ENCODE measurements at regions not wholly inside any gene's neighbourhood (a gene's known extent, or its start where the extent isn't known, plus 50 kb on each side); places are given as distances from the start of the nearest gene placed in this dataset.
"Not testable (repeated sequence)": the region's sequence is repeated elsewhere in the genome, so short reads cannot be mapped to it uniquely, and the experiment has no call there.

DNA sequence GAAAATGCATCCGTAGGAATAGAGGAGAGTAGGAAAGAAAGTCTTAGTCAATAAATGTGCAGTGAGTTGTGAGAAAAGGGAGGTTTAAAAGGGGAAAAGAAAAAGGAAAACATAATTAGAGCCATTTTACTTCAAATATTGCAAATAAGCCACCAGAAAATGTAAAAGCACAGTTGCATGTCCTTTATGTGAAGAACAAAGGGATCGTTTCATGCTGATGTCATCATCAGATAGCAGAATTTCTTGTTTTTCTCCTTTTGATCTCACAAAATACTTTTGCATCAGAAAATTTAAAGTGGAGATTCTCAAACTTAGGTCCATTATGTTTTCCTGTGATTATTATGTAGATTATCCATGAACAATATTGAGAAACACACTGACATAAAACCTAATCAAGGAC is 166.7 kb downstream of the HAO1 start:
- DNase-seq (ENCODE audit: low read depth in 2 of 2), result no peak

DNA sequence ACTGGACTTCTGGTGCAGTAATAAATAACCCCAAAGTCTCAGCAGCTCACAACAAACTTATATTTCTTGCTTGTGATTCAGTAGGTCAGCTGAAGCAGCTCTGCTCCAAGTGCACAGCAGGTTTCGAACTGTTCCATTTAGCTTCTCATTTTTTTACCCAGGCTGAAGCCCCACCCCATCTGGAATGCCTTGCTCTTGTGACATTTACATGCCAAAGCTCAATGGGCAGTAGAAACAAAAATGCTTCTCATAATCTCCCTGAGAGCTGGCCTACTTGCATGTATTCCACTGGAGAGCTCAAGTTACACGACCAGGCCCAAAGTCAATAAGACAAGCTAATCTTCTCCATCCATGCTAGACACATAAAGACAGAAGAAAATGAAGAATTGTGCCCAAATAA is 165.2 kb downstream of the HAO1 start:
- no peak for DNase-seq (ENCODE audit: low read depth in 2 of 2)

GRCh38 chr20:7776148-7776547 is 164.1 kb downstream of the HAO1 start:
- DNase-seq (ENCODE audit: low read depth in 2 of 2), result no peak

DNA sequence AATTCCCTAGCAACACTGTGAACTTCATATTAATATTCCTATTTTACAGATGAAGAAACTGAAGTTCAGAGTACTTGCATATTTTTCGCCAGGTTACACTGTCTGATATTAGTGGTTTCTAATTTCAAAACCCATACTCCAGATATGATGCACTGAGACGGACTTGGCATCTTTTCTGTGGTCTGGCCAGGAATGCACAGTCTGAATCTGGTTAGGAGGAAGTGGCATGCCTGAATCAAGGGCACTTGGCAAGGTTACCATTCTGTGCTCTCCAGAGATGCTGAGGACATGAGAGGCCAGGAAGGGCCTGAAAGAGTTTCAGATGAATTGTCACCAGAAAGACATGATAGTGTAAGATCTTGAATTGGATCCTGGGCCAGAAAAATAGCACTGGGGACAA is 150.1 kb downstream of the HAO1 start:
- no peak for DNase-seq (ENCODE audit: low read depth in 2 of 2)

- no peak for DNase-seq (ENCODE audit: low read depth in 2 of 2)
Observed at GRCh38 chr20:7792150-7792869, 147.9 kb downstream of the HAO1 start.

GRCh38 chr20:7798176-7798575 is 142.1 kb downstream of the HAO1 start:
- no peak for DNase-seq (ENCODE audit: low read depth in 2 of 2)

GRCh38 chr20:7799862-7800261 is 140.4 kb downstream of the HAO1 start:
- DNase-seq (ENCODE audit: low read depth in 2 of 2), result no peak

- not testable (repeated sequence) for DNase-seq (ENCODE audit: low read depth in 2 of 2)
Observed at GRCh38 chr20:7803411-7804151, 136.7 kb downstream of the HAO1 start.

GRCh38 chr20:7806831-7807230 is 133.4 kb downstream of the HAO1 start:
- no peak for DNase-seq (ENCODE audit: low read depth in 2 of 2)

DNA sequence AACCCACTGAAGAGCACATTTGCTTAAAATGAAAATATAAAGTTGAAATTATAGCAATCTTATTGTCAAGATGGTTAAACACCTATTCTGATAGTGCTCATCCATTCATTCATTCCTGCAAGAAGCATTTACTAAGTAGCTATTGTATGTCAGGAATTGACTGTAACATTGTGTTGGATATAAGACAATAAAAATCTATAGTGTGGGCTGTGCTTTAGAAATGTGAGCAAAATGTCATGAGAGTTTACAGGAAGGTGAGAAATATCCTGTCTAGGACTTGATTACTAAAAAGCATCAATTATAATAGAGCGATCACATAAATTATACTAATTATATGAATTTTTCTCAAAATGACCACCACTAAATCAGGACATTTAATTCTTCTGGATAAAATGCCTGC is 123.0 kb downstream of the HAO1 start:
- DNase-seq (ENCODE audit: low read depth in 2 of 2), result no peak

DNA sequence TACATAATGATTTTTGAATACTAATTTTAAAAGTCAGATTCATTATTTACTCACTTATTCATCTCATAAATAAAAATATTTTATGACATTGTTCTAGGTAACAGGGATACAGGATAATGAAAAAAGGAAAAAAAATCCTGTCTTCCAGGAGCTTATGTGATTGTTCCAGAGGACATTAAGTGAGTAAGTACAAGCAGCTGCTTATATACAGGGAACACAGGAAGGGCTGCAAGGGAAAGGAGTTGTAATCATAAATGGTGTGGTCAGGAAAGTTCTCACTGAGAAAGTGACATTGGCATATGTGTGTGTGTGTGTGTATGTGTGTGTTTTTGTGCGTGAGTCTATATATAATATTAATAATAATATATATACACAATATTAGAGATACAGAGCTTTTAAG is 121.8 kb downstream of the HAO1 start:
- DNase-seq (ENCODE audit: low read depth in 2 of 2), result no peak

DNA sequence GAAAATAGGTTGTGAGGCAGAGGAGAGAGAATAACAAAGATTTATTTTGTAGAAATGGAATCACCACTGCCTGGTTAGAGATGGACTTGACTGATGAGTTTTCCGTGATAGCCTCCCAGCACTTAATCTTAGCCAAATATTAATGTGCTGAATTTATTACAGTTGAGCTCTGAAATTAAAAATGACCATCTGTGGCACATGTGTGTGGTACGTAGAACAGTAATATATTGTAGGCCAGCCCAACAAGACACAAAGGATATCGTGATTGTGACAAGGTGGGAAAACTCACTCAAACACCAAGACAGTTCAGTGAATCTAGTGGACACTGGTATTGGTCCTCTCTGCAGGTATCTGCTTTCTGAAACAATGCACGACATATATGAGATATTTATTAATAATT is 119.4 kb downstream of the HAO1 start:
- DNase-seq (ENCODE audit: low read depth in 2 of 2), result no peak

DNA sequence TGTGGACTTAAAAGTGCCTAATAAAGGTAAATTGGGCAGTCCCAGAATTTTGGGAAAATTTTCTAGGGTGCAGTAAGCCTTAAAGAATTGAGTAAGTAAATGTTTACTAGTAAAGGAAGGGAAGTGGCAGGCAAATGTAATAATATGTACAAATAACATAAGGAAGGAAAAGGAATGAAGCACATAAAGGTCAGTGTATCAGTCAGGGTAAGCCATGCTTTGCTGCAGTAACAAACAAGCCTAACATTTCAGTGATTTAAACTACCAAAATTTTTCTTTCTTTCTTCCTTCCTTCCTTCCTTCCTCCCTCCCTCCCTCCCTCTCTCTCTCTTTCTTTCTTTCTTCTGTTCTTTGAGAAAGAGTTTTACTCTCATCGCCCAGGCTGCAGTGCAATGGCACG is 117.5 kb downstream of the HAO1 start:
- no peak for DNase-seq (ENCODE audit: low read depth in 2 of 2)

GRCh38 chr20:7828437-7828836 is 111.8 kb downstream of the HAO1 start:
- no peak for DNase-seq (ENCODE audit: low read depth in 2 of 2)

- DNase-seq (ENCODE audit: low read depth in 2 of 2), result no peak
Observed at GRCh38 chr20:7829031-7829430, 111.2 kb downstream of the HAO1 start.

DNA sequence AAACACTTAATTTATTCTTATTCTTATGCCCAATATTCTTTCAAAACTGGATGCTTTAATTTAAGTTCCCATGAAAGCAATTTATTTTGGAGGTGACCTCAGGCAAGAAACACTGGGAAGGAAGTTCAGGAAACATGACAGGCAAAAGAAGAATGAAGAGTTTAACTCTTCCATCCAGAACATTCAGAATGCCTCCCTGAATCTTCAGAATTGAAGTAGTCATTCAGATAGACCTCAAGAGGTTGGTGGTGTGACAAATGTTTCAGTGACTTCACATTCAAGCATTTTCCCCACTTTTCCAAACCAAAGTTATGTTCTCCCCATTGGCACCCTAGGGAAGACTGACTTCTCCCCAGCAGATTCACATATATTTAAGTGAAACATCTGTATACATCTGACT is 110.5 kb downstream of the HAO1 start:
- DNase-seq (ENCODE audit: low read depth in 2 of 2), result no peak
